Activated CD8-positive, alpha-beta T cell treated with anti-CD3 and anti-CD28 coated beads, Interleukin-2, amount 10 ng/mL, durations not matched to agents 7 days and 5 days (primary cell): ENCODE measurements at regions not wholly inside any gene's neighbourhood (a gene's known extent, or its start where the extent isn't known, plus 50 kb on each side); places are given as distances from the start of the nearest gene placed in this dataset.

Experiments used
- ATAC-seq: fragments of 150-1000 bp; cut with Tn5 transposase; one replicate; pipeline ENCODE4 v1.10.0; 2021; ENCODE audit warnings: moderate library complexity
- CTCF ChIA-PET: fragments of 350-600 bp; sonication (Branson Sonifier 250); formaldehyde crosslinking; loops from one replicate; lab custom pipeline; 2021; ENCODE audit warnings: antibody characterized with exemption; lab: Charles Lee
- POLR2A ChIA-PET: fragments of 350-600 bp; sonication (Branson Sonifier 250); formaldehyde crosslinking; loops from one replicate; lab custom pipeline; 2021; ENCODE audit warnings: antibody characterized with exemption; lab: Charles Lee
- DNase-seq: peaks from one replicate; pipeline ENCODE4 v3.0.0-alpha.2; 2020
- H3K27ac Mint-ChIP-seq: one replicate; pipeline ENCODE4 v1.8.0; 2021; ENCODE audit warnings: mild to moderate bottlenecking, mixed read lengths
- H3K27me3 Mint-ChIP-seq: one replicate; pipeline ENCODE4 v1.8.0; 2021; ENCODE audit warnings: low read depth, mixed read lengths
- H3K36me3 Mint-ChIP-seq: one replicate; pipeline ENCODE4 v1.8.0; 2021; ENCODE audit warnings: low read depth, mixed read lengths
- H3K4me1 Mint-ChIP-seq: one replicate; pipeline ENCODE4 v1.8.0; 2021; ENCODE audit warnings: low read depth, mixed read lengths
- H3K4me3 Mint-ChIP-seq: one replicate; pipeline ENCODE4 v1.8.0; 2021; ENCODE audit warnings: mild to moderate bottlenecking, mixed read lengths
- H3K9me3 Mint-ChIP-seq: one replicate; pipeline ENCODE4 v1.8.0; 2022; ENCODE audit warnings: mixed read lengths; ENCODE audit not compliant: insufficient read depth

GRCh38 chr16:55118701-55119260 lies 188.1 kb downstream of the IRX5 start:
- ATAC-seq (no peak), DNase-seq (no peak)
- H3K4me3 Mint-ChIP-seq: no peak overlapping the region
- no peaks in the 10 kb centered on the region for H3K4me1 Mint-ChIP-seq
- POLR2A ChIA-PET: no interaction called here
- H3K36me3 Mint-ChIP-seq: no peaks in the 10 kb centered on the region
- no peak overlapping the region for H3K27ac Mint-ChIP-seq
- H3K27me3 Mint-ChIP-seq: no peaks in the 10 kb centered on the region
- H3K9me3 Mint-ChIP-seq: no peaks in the 10 kb centered on the region
- CTCF ChIA-PET: no interaction called here

GRCh38 chr16:55120408-55120807 lies 189.7 kb downstream of the IRX5 start:
- no peak for DNase-seq
- ATAC-seq: no peak
- POLR2A ChIA-PET: no interaction called here
- CTCF ChIA-PET: no interaction called here
- H3K4me1 Mint-ChIP-seq: no peaks in the 10 kb centered on the region
- H3K9me3 Mint-ChIP-seq: no peaks in the 10 kb centered on the region
- no peaks in the 10 kb centered on the region for H3K36me3 Mint-ChIP-seq
- no peaks in the 10 kb centered on the region for H3K27me3 Mint-ChIP-seq
- no peak overlapping the region for H3K27ac Mint-ChIP-seq
- H3K4me3 Mint-ChIP-seq: no peak overlapping the region

- DNase-seq (no peak), ATAC-seq (no peak)
- Mint-ChIP-seq H3K4me3 (no peak overlapping the region), H3K36me3 (no peaks in the 10 kb centered on the region), H3K27me3 (no peaks in the 10 kb centered on the region), H3K4me1 (no peaks in the 10 kb centered on the region), H3K9me3 (no peaks in the 10 kb centered on the region), H3K27ac (no peak overlapping the region)
- CTCF ChIA-PET: no interaction called here
- POLR2A ChIA-PET: no interaction called here
Measured at GRCh38 chr16:55120826-55121225, 190.2 kb downstream of the IRX5 start.

- ChIA-PET CTCF (no interaction called here), POLR2A (no interaction called here)
- DNase-seq (no peak), ATAC-seq (no peak)
- Mint-ChIP-seq H3K4me3 (no peak overlapping the region), H3K27ac (no peak overlapping the region), H3K4me1 (no peaks in the 10 kb centered on the region), H3K9me3 (no peaks in the 10 kb centered on the region), H3K27me3 (no peaks in the 10 kb centered on the region), H3K36me3 (no peaks in the 10 kb centered on the region)
Measured at GRCh38 chr16:55123652-55124051, 193.0 kb downstream of the IRX5 start.

GRCh38 chr16:55125818-55126385 lies 195.2 kb downstream of the IRX5 start:
- no peak overlapping the region for H3K27ac Mint-ChIP-seq
- no peak for ATAC-seq

GRCh38 chr16:55126456-55126855 lies 195.8 kb downstream of the IRX5 start:
- Mint-ChIP-seq H3K4me3 (no peak overlapping the region), H3K27me3 (no peaks in the 10 kb centered on the region), H3K9me3 (no peaks in the 10 kb centered on the region), H3K4me1 (no peaks in the 10 kb centered on the region), H3K36me3 (no peaks in the 10 kb centered on the region), H3K27ac (no peak overlapping the region)
- DNase-seq: no peak
- CTCF ChIA-PET: no interaction called here
- ATAC-seq: no peak
- POLR2A ChIA-PET: no interaction called here

More at GRCh38 chr16:55125818-55126385, 195.2 kb downstream of the IRX5 start:
- no peak for DNase-seq
- H3K4me3 Mint-ChIP-seq: no peak overlapping the region
- ChIA-PET CTCF (no interaction called here), POLR2A (no interaction called here)
- H3K27me3 Mint-ChIP-seq: no peaks in the 10 kb centered on the region
- no peaks in the 10 kb centered on the region for H3K36me3 Mint-ChIP-seq
- H3K9me3 Mint-ChIP-seq: no peaks in the 10 kb centered on the region
- H3K4me1 Mint-ChIP-seq: no peaks in the 10 kb centered on the region

GRCh38 chr16:55130456-55130855 lies 193.5 kb upstream of the IRX6 start:
- Mint-ChIP-seq H3K9me3 (no peaks in the 10 kb centered on the region), H3K27ac (no peak overlapping the region), H3K4me3 (no peak overlapping the region), H3K4me1 (no peaks in the 10 kb centered on the region), H3K27me3 (no peaks in the 10 kb centered on the region), H3K36me3 (no peaks in the 10 kb centered on the region)
- ATAC-seq (no peak), DNase-seq (no peak)
- POLR2A ChIA-PET: no interaction called here
- CTCF ChIA-PET: no interaction called here

- no peak for DNase-seq
- Mint-ChIP-seq H3K27me3 (no peaks in the 10 kb centered on the region), H3K4me1 (no peaks in the 10 kb centered on the region), H3K36me3 (no peaks in the 10 kb centered on the region), H3K27ac (no peak overlapping the region), H3K9me3 (no peaks in the 10 kb centered on the region), H3K4me3 (no peak overlapping the region)
- ATAC-seq: no peak
- ChIA-PET CTCF (no interaction called here), POLR2A (no interaction called here)
Measured at GRCh38 chr16:55130911-55131310, 193.1 kb upstream of the IRX6 start.

- no peaks in the 10 kb centered on the region for H3K9me3 Mint-ChIP-seq
- H3K27me3 Mint-ChIP-seq: no peaks in the 10 kb centered on the region
- no peaks in the 10 kb centered on the region for H3K4me1 Mint-ChIP-seq
- H3K4me3 Mint-ChIP-seq: no peak overlapping the region
- DNase-seq (no peak), ATAC-seq (no peak)
- ChIA-PET POLR2A (no interaction called here), CTCF (no interaction called here)
- no peak overlapping the region for H3K27ac Mint-ChIP-seq
- H3K36me3 Mint-ChIP-seq: no peaks in the 10 kb centered on the region
Measured at GRCh38 chr16:55133654-55134053, 190.3 kb upstream of the IRX6 start.

GRCh38 chr16:55136356-55137150 lies 187.4 kb upstream of the IRX6 start:
- DNase-seq (no peak), ATAC-seq (no peak)
- CTCF ChIA-PET: no interaction called here
- Mint-ChIP-seq H3K36me3 (no peaks in the 10 kb centered on the region), H3K4me1 (no peaks in the 10 kb centered on the region), H3K9me3 (no peaks in the 10 kb centered on the region), H3K4me3 (no peak overlapping the region), H3K27me3 (no peaks in the 10 kb centered on the region), H3K27ac (no peak overlapping the region)
- POLR2A ChIA-PET: no interaction called here

- Mint-ChIP-seq H3K9me3 (no peaks in the 10 kb centered on the region), H3K36me3 (no peaks in the 10 kb centered on the region), H3K27me3 (no peaks in the 10 kb centered on the region), H3K4me1 (no peaks in the 10 kb centered on the region), H3K4me3 (no peak overlapping the region), H3K27ac (no peak overlapping the region)
- POLR2A ChIA-PET: no interaction called here
- DNase-seq (no peak), ATAC-seq (no peak)
- CTCF ChIA-PET: no interaction called here
Measured at GRCh38 chr16:55138298-55138697, 185.7 kb upstream of the IRX6 start.

GRCh38 chr16:55142405-55142804 lies 181.6 kb upstream of the IRX6 start:
- CTCF ChIA-PET: no interaction called here
- Mint-ChIP-seq H3K4me3 (no peak overlapping the region), H3K36me3 (no peaks in the 10 kb centered on the region), H3K27me3 (no peaks in the 10 kb centered on the region), H3K9me3 (no peaks in the 10 kb centered on the region), H3K27ac (no peak overlapping the region), H3K4me1 (no peaks in the 10 kb centered on the region)
- ATAC-seq: no peak
- POLR2A ChIA-PET: no interaction called here
- no peak for DNase-seq
